K562 (cell line): ENCODE measurements at regions not wholly inside any gene's neighbourhood (a gene's known extent, or its start where the extent isn't known, plus 50 kb on each side); places are given as distances from the start of the nearest gene placed in this dataset.

ENCODE experiments used
- ARID3B ChIP-seq: fragments of 250-450 bp; sonication (Bioruptor Pico); IDR thresholded peaks from 2 replicates; pipeline ENCODE4 v1.4.0; 2020; ENCODE audit warnings: borderline replicate concordance
- CTCF ChIP-seq, 3 experiments: IDR thresholded peaks in 2 of 3; conservative IDR thresholded peaks in 1 of 3; 2 replicates each; pipeline ENCODE4 v1.5.1; 2011 to 2012; ENCODE audit warnings: low read length in 3 of 3, mild to moderate bottlenecking in 3 of 3, control low read depth in 2 of 3, improper control_type of control experiment in 1 of 3, inconsistent platforms in 1 of 3, low read depth in 1 of 3, mixed read lengths in 1 of 3, moderate library complexity in 1 of 3; ENCODE audit not compliant: insufficient read depth in 2 of 3
- FOXA1 ChIP-seq: fragments of 450-650 bp; IDR thresholded peaks from 2 replicates; pipeline ENCODE4 v1.6.1; 2016; ENCODE audit warnings: mild to moderate bottlenecking, borderline replicate concordance
- KDM2B ChIP-seq: fragments of 250-450 bp; sonication (Bioruptor Pico); IDR thresholded peaks from 2 replicates; pipeline ENCODE4 v1.8.0; 2021; ENCODE audit warnings: mild to moderate bottlenecking, moderate library complexity
- KLF13 ChIP-seq: fragments of 450-650 bp; IDR thresholded peaks from 2 replicates; pipeline ENCODE4 v1.6.1; 2016; ENCODE audit warnings: missing genetic modification characterization, low read depth, mild to moderate bottlenecking, missing compliant biosample characterization, moderate library complexity, borderline replicate concordance
- MAZ ChIP-seq, 2 experiments: fragments of 450-650 bp in 1 of 2; sonication (generic) in 1 of 2; formaldehyde crosslinking; IDR thresholded peaks in 1 of 2; conservative IDR thresholded peaks in 1 of 2; 2 replicates each; pipeline versions ENCODE4 v1.4.0 to v1.5.0; 2020; ENCODE audit warnings: mild to moderate bottlenecking in 1 of 2, missing genetic modification reagents in 1 of 2
- MLX ChIP-seq, 2 experiments: fragments of 450-650 bp in 1 of 2; sonication (generic) in 1 of 2; formaldehyde crosslinking; conservative IDR thresholded peaks; 2 replicates each; pipeline versions ENCODE4 v1.4.0 to v1.8.1; 2020 to 2022; ENCODE audit warnings: mild to moderate bottlenecking in 1 of 2, missing genetic modification reagents in 1 of 2
- SP1 ChIP-seq: sonication (generic); formaldehyde crosslinking; IDR thresholded peaks from 2 replicates; pipeline ENCODE4 v1.8.1; 2022; ENCODE audit warnings: mild to moderate bottlenecking, missing genetic modification reagents
- ZNF398 ChIP-seq: fragments of 250-450 bp; sonication (Bioruptor Pico); IDR thresholded peaks from 2 replicates; pipeline ENCODE4 v1.8.0; 2021; ENCODE audit warnings: moderate library complexity, mild to moderate bottlenecking, inconsistent platforms
- ZZZ3 ChIP-seq: fragments of 450-650 bp; IDR thresholded peaks from 2 replicates; pipeline ENCODE4 v1.6.1; 2016; ENCODE audit warnings: antibody characterized with exemption, mild to moderate bottlenecking, moderate library complexity

- TF ChIP-seq MLX (CRISPR knock-in tag; conservative IDR thresholded peaks at IDR 0.05) = no peak
- no peak for TF ChIP-seq SP1 (CRISPR knock-in tag)
- TF ChIP-seq KDM2B (CRISPR knock-in tag) = no peak
- no peak for TF ChIP-seq CTCF (IDR thresholded peaks at IDR 0.05 in 2 of 3, conservative IDR thresholded peaks at IDR 0.05 in 1 of 3; ENCODE audit: insufficient read depth in 2 of 3, low read depth in 1 of 3, low read length in 3 of 3)
- no peak for TF ChIP-seq ZNF398 (CRISPR knock-in tag)
- TF ChIP-seq KLF13 (tag) = no peak
- no peak for TF ChIP-seq ARID3B (CRISPR knock-in tag)
- TF ChIP-seq ZZZ3 = no peak
- TF ChIP-seq FOXA1 = no peak
- TF ChIP-seq MAZ (CRISPR knock-in tag; conservative IDR thresholded peaks at IDR 0.05 in 1 of 2, IDR thresholded peaks at IDR 0.05 in 1 of 2) = no peak
Measured at GRCh38 chr10:90983914-90984549, 63.1 kb upstream of the ANKRD1 start.
